GM12878 (cell line): ENCODE measurements at regions not wholly inside any gene's neighbourhood (a gene's known extent, or its start where the extent isn't known, plus 50 kb on each side); places are given as distances from the start of the nearest gene placed in this dataset.

Experiments
- ATAC-seq: fragments of 200-7000 bp; cut with Tn5 transposase; 3 replicates; pipeline ENCODE4 v1.9.1; 2020; ENCODE audit warnings: mild to moderate bottlenecking, moderate library complexity
- BruUV-seq: library from RNA; stranded (reverse); fragments of 400-500 nt; replicated peaks from 2 replicates; lab custom pipeline; 2021; lab: Mats Ljungman, UMichigan
- CTCF ChIA-PET: fragments of 300-600 bp; sonication (Branson Sonifier 250); formaldehyde crosslinking; extraction: SDS; loops from one replicate; lab custom pipeline; 2021; ENCODE audit warnings: inconsistent platforms; lab: Yijun Ruan, JAX
- POLR2A ChIA-PET: fragments of 350-600 bp; formaldehyde crosslinking; extraction: SDS; loops from one replicate; lab custom pipeline; 2021; ENCODE audit warnings: inconsistent platforms; lab: Charles Lee
- RAD21 ChIA-PET: fragments of 300-600 bp; sonication (Branson Sonifier 250); formaldehyde crosslinking; loops from one replicate; lab custom pipeline; 2023; ENCODE audit warnings: antibody characterized with exemption; ENCODE audit not compliant: unreplicated experiment; lab: Charles Lee
- SMC1A ChIA-PET: fragments of 300-600 bp; sonication (Branson Sonifier 250); formaldehyde crosslinking; loops from one replicate; lab custom pipeline; 2023; ENCODE audit not compliant: unreplicated experiment, uncharacterized antibody; lab: Charles Lee
- DNase-seq: peaks from one replicate; pipeline ENCODE4 v3.0.0-alpha.2; 2011; ENCODE audit warnings: low read depth, low spot score
- FAIRE-seq: peaks from 3 replicates; lab custom pipeline; 2011; peaks lifted over from hg19 to GRCh38; lab: Jason Lieb, UNC
- H2AFZ ChIP-seq: 2 replicates; pipeline ENCODE4 v1.6.0; 2011; ENCODE audit warnings: low read depth, low read length, control low read depth; ENCODE audit not compliant: control insufficient read depth
- H3K27ac ChIP-seq: 2 replicates; pipeline ENCODE4 v1.5.1; 2011; ENCODE audit warnings: control low read depth; ENCODE audit not compliant: control insufficient read depth, insufficient read depth
- H3K27me3 ChIP-seq, 2 experiments: replicated peaks in 1 of 2; 2 replicates each; pipeline versions ENCODE4 v1.6.0 to v1.6.1; 2011; ENCODE audit warnings: low read length in 1 of 2; ENCODE audit not compliant: control insufficient read depth in 2 of 2, insufficient read depth in 2 of 2
- H3K36me3 ChIP-seq, 2 experiments: 2 replicates each; pipeline ENCODE4 v1.5.1; 2011; ENCODE audit warnings: low read length in 1 of 2; ENCODE audit not compliant: control insufficient read depth in 2 of 2, insufficient read depth in 2 of 2
- H3K4me1 ChIP-seq: 2 replicates; pipeline ENCODE4 v1.6.1; 2011; ENCODE audit warnings: mild to moderate bottlenecking, low read length, moderate library complexity, mixed read lengths; ENCODE audit not compliant: control insufficient read depth, insufficient read depth
- H3K4me2 ChIP-seq: 2 replicates; pipeline ENCODE4 v1.6.0; 2011; ENCODE audit warnings: control low read depth; ENCODE audit not compliant: control insufficient read depth, insufficient read depth
- H3K4me3 ChIP-seq: fragments of 200-600 bp; sonication (generic); 2 replicates; pipeline ENCODE4 v1.5.1; 2016
- H3K79me2 ChIP-seq: 2 replicates; pipeline ENCODE4 v1.6.0; 2011; ENCODE audit warnings: low read length; ENCODE audit not compliant: control insufficient read depth, insufficient read depth
- H3K9ac ChIP-seq: 2 replicates; pipeline ENCODE4 v1.8.0; 2011; ENCODE audit warnings: low read length, control low read depth, mixed read lengths; ENCODE audit not compliant: control insufficient read depth, insufficient read depth
- H3K9me3 ChIP-seq: replicated peaks from 3 replicates; pipeline ENCODE4 v1.5.1; 2011; ENCODE audit warnings: mild to moderate bottlenecking, low read length; ENCODE audit not compliant: control insufficient read depth, insufficient read depth
- H4K20me1 ChIP-seq: 2 replicates; pipeline ENCODE4 v1.6.0; 2011; ENCODE audit not compliant: control insufficient read depth, insufficient read depth
- BCL11A ChIP-seq: IDR thresholded peaks from 2 replicates; pipeline ENCODE4 v1.6.1; 2011; ENCODE audit warnings: low read depth, low read length
- CBX5 ChIP-seq: sonication (generic); IDR thresholded peaks from 2 replicates; pipeline ENCODE4 v1.6.1; 2016; ENCODE audit warnings: low read depth, moderate library complexity, mild to moderate bottlenecking, inconsistent platforms
- FOXM1 ChIP-seq: IDR thresholded peaks from 2 replicates; pipeline ENCODE4 v1.6.1; 2012; ENCODE audit warnings: low read depth, mild to moderate bottlenecking, inconsistent platforms, low read length, moderate library complexity
- HDGF ChIP-seq: fragments of 450-650 bp; IDR thresholded peaks from 2 replicates; pipeline ENCODE4 v1.6.1; 2016; ENCODE audit warnings: antibody characterized with exemption
- MEF2B ChIP-seq: fragments of 450-650 bp; IDR thresholded peaks from 2 replicates; pipeline ENCODE4 v1.6.1; 2018; ENCODE audit warnings: mild to moderate bottlenecking, moderate library complexity; ENCODE audit not compliant: partially characterized antibody, poor library complexity, severe bottlenecking
- NBN ChIP-seq: fragments of 450-650 bp; IDR thresholded peaks from 2 replicates; pipeline ENCODE4 v1.6.1; 2016
- NFXL1 ChIP-seq: fragments of 450-650 bp; IDR thresholded peaks from 2 replicates; pipeline ENCODE4 v1.6.1; 2017; ENCODE audit warnings: antibody characterized with exemption, mild to moderate bottlenecking, borderline replicate concordance
- POLR2AphosphoS2 ChIP-seq: IDR thresholded peaks from 2 replicates; pipeline ENCODE4 v1.6.1; 2011; ENCODE audit warnings: low read depth, mild to moderate bottlenecking, low read length, improper control_type of control experiment, moderate library complexity
- POLR2AphosphoS5 ChIP-seq: IDR thresholded peaks from 2 replicates; pipeline ENCODE4 v1.6.1; 2011; ENCODE audit warnings: mild to moderate bottlenecking, low read length, inconsistent platforms
- RB1 ChIP-seq: fragments of 450-650 bp; formaldehyde crosslinking; IDR thresholded peaks from 2 replicates; pipeline ENCODE4 v1.6.1; 2017; ENCODE audit warnings: mild to moderate bottlenecking, borderline replicate concordance
- SMARCA5 ChIP-seq: fragments of 450-650 bp; IDR thresholded peaks from 2 replicates; pipeline ENCODE4 v1.6.1; 2017; ENCODE audit warnings: mild to moderate bottlenecking
- SP1 ChIP-seq: IDR thresholded peaks from one replicate; pipeline ENCODE4 v1.6.1; 2011; ENCODE audit warnings: low read depth, low read length
- SREBF1 ChIP-seq: IDR thresholded peaks from 2 replicates; pipeline ENCODE4 v1.6.1; 2012; ENCODE audit warnings: mild to moderate bottlenecking, low read length
- TAF1 ChIP-seq: IDR thresholded peaks from 2 replicates; pipeline ENCODE4 v1.6.1; 2011; ENCODE audit warnings: mild to moderate bottlenecking, low read depth, low read length, borderline replicate concordance
- YBX1 ChIP-seq: fragments of 450-650 bp; IDR thresholded peaks from 2 replicates; pipeline ENCODE4 v1.6.1; 2016; ENCODE audit warnings: antibody characterized with exemption
- WGBS: methylation state at CpG from one replicate; pipeline ENCODE4 v1.1.6; 2016; ENCODE audit warnings: low lambda C conversion rate; ENCODE audit not compliant: insufficient replicate concordance, insufficient coverage; ENCODE audit errors: missing lambda C conversion rate; 5-methylcytosine and 5-hydroxymethylcytosine counted together
- in situ Hi-C: fragments of 300-500 bp; cut with MboI; formaldehyde crosslinking; loops from 9 replicates; pipeline ENCODE4 v1.14.3; 2018; ENCODE audit warnings: mixed read lengths
- intact Hi-C: fragments of 100-400 bp; cut with micrococcal nuclease; formaldehyde crosslinking; loops from one replicate; pipeline ENCODE4 v1.14.2; 2022; ENCODE audit not compliant: unreplicated experiment
- TF ChIP-seq, protein P1 (sequence below): IDR thresholded peaks from 2 replicates; pipeline ENCODE4 v1.6.1; 2012; ENCODE audit warnings: low read depth, low read length, improper control_type of control experiment
- TF ChIP-seq, protein P2 (sequence below): fragments of 450-650 bp; conservative IDR thresholded peaks from 2 replicates; pipeline ENCODE4 v1.6.1; 2017; ENCODE audit warnings: mild to moderate bottlenecking, moderate library complexity

DNA sequence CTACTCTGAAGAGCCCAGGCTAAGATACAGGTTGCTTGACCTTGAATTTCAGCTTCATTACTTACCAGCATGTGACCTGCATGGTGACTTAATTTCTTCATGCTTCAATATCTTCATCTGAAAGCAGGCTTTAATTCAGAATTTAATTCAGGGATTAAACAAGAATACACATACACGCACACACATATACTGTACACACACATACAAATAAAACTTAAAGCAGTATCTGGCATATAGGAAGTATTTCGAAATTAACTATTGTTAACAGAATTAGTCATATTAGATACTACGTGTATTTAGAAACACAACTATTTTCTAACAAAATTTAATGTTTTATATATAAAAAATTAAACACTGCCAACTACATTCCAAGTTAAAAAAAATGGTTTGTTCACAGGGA lies 640.3 kb downstream of the SLC6A15 start:
- 45% methylated on average over 3 of the region's 3 CpGs for WGBS
- FAIRE-seq (no peak), ATAC-seq (no peak), DNase-seq (no peak)
- Histone ChIP-seq H3K9ac (no peak overlapping the region), H3K4me1 (no peaks in the 10 kb centered on the region), H3K36me3 (no peaks in the 10 kb centered on the region), H4K20me1 (no peaks in the 10 kb centered on the region), H2AFZ (no peak overlapping the region), H3K79me2 (no peaks in the 10 kb centered on the region), H3K4me3 (no peak overlapping the region), H3K27me3 (no peaks in the 10 kb centered on the region), H3K9me3 (no peaks in the 10 kb centered on the region), H3K27ac (no peak overlapping the region), H3K4me2 (no peak overlapping the region)
- ChIA-PET SMC1A (no interaction called here), CTCF (no interaction called here), RAD21 (no interaction called here), POLR2A (no interaction called here)
- TF ChIP-seq, protein P1, sequence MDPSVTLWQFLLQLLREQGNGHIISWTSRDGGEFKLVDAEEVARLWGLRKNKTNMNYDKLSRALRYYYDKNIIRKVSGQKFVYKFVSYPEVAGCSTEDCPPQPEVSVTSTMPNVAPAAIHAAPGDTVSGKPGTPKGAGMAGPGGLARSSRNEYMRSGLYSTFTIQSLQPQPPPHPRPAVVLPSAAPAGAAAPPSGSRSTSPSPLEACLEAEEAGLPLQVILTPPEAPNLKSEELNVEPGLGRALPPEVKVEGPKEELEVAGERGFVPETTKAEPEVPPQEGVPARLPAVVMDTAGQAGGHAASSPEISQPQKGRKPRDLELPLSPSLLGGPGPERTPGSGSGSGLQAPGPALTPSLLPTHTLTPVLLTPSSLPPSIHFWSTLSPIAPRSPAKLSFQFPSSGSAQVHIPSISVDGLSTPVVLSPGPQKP: no peak
- TF ChIP-seq RB1: no peak
- no peak for TF ChIP-seq HDGF
- TF ChIP-seq SMARCA5: no peak
- no peak for TF ChIP-seq NFXL1
- no peak for TF ChIP-seq TAF1
- no peak for TF ChIP-seq NBN
- no peak for TF ChIP-seq MEF2B
- no peak for TF ChIP-seq POLR2AphosphoS5
- TF ChIP-seq CBX5: no peak
- no peak for TF ChIP-seq POLR2AphosphoS2
- no peak for TF ChIP-seq BCL11A
- TF ChIP-seq, protein P2, sequence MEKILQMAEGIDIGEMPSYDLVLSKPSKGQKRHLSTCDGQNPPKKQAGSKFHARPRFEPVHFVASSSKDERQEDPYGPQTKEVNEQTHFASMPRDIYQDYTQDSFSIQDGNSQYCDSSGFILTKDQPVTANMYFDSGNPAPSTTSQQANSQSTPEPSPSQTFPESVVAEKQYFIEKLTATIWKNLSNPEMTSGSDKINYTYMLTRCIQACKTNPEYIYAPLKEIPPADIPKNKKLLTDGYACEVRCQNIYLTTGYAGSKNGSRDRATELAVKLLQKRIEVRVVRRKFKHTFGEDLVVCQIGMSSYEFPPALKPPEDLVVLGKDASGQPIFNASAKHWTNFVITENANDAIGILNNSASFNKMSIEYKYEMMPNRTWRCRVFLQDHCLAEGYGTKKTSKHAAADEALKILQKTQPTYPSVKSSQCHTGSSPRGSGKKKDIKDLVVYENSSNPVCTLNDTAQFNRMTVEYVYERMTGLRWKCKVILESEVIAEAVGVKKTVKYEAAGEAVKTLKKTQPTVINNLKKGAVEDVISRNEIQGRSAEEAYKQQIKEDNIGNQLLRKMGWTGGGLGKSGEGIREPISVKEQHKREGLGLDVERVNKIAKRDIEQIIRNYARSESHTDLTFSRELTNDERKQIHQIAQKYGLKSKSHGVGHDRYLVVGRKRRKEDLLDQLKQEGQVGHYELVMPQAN: no peak
- no peak for TF ChIP-seq SREBF1
- TF ChIP-seq FOXM1: no peak
- no peak for TF ChIP-seq SP1
- TF ChIP-seq YBX1: no peak
- no TSS peak for BruUV-seq
- intact Hi-C loops: no loop called here
- in situ Hi-C loops: no loop called here
